Keratinocyte (primary cell): ENCODE measurements at regions not wholly inside any gene's neighbourhood (a gene's known extent, or its start where the extent isn't known, plus 50 kb on each side); places are given as distances from the start of the nearest gene placed in this dataset.

ENCODE experiments used
- DNase-seq: peaks from one replicate; pipeline ENCODE4 v3.0.0-alpha.2; 2011; ENCODE audit warnings: low read depth, missing footprints, low spot score
- FAIRE-seq: peaks from 2 replicates; lab custom pipeline; 2011; peaks lifted over from hg19 to GRCh38; lab: Jason Lieb, UNC
- H2AFZ ChIP-seq: 2 replicates; pipeline ENCODE4 v1.6.0; 2012; ENCODE audit warnings: low read length, control low read depth, inconsistent platforms; ENCODE audit not compliant: control insufficient read depth
- H3K27ac ChIP-seq: 2 replicates; pipeline ENCODE4 v1.5.1; 2011; ENCODE audit warnings: low read length; ENCODE audit not compliant: control insufficient read depth, insufficient read depth
- H3K27me3 ChIP-seq: 3 replicates; pipeline ENCODE4 v1.6.0; 2011; ENCODE audit warnings: low read length; ENCODE audit not compliant: control insufficient read depth, insufficient read depth; ENCODE audit errors: extremely low read depth
- H3K36me3 ChIP-seq, 2 experiments: 2 replicates in 1 of 2; 3 replicates in 1 of 2; pipeline ENCODE4 v1.5.1; 2011; ENCODE audit warnings: low read length in 2 of 2, mild to moderate bottlenecking in 1 of 2; ENCODE audit not compliant: control insufficient read depth in 2 of 2, insufficient read depth in 2 of 2; ENCODE audit errors: extremely low read depth in 1 of 2
- H3K4me1 ChIP-seq: 3 replicates; pipeline ENCODE4 v1.5.1; 2011; ENCODE audit warnings: low read length; ENCODE audit not compliant: control insufficient read depth, insufficient read depth; ENCODE audit errors: extremely low read depth
- H3K4me2 ChIP-seq: 3 replicates; pipeline ENCODE4 v1.6.0; 2011; ENCODE audit warnings: low read depth, low read length; ENCODE audit not compliant: control insufficient read depth, insufficient read depth; ENCODE audit errors: extremely low read depth
- H3K4me3 ChIP-seq, 3 experiments: fragments of 200-600 bp in 1 of 3; sonication (generic) in 1 of 3; 2 replicates in 2 of 3; 3 replicates in 1 of 3; pipeline ENCODE4 v1.5.1; 2011 to 2016; ENCODE audit warnings: low read length in 3 of 3, mild to moderate bottlenecking in 3 of 3, control low read depth in 2 of 3, inconsistent platforms in 1 of 3, low read depth in 1 of 3, mixed read lengths in 1 of 3, mixed run types in 1 of 3, moderate library complexity in 1 of 3; ENCODE audit not compliant: control insufficient read depth in 2 of 3, insufficient read depth in 2 of 3; ENCODE audit errors: extremely low read depth in 1 of 3
- H3K79me2 ChIP-seq: 2 replicates; pipeline ENCODE4 v1.6.0; 2012; ENCODE audit warnings: low read length; ENCODE audit not compliant: control insufficient read depth, insufficient read depth
- H3K9ac ChIP-seq: 3 replicates; pipeline ENCODE4 v1.6.0; 2011; ENCODE audit warnings: low read length; ENCODE audit not compliant: control insufficient read depth, insufficient read depth; ENCODE audit errors: extremely low read depth
- H3K9me1 ChIP-seq: 3 replicates; pipeline ENCODE4 v1.6.0; 2011; ENCODE audit warnings: low read length; ENCODE audit not compliant: control insufficient read depth, insufficient read depth; ENCODE audit errors: extremely low read depth
- H3K9me3 ChIP-seq: 2 replicates; pipeline ENCODE4 v1.5.1; 2012; ENCODE audit warnings: low read depth, low read length; ENCODE audit not compliant: control insufficient read depth
- H4K20me1 ChIP-seq: 3 replicates; pipeline ENCODE4 v1.6.0; 2011; ENCODE audit warnings: low read length; ENCODE audit not compliant: control insufficient read depth, insufficient read depth; ENCODE audit errors: extremely low read depth
- EZH2 ChIP-seq: IDR thresholded peaks from one replicate; pipeline ENCODE4 v1.6.1; 2012; ENCODE audit warnings: inconsistent platforms, mild to moderate bottlenecking, low read length, moderate library complexity
- dilution Hi-C: fragments of 300-500 bp; cut with MboI; formaldehyde crosslinking; loops from one replicate; pipeline ENCODE4 v1.7.0; 2020; ENCODE audit warnings: low sequenced_read_pairs; ENCODE audit not compliant: extremely low pct_ligation_motif_present
- TF ChIP-seq, protein P1 (sequence below), 3 experiments: IDR thresholded peaks in 1 of 3; conservative IDR thresholded peaks in 1 of 3; optimal IDR thresholded peaks in 1 of 3; 2 replicates in 2 of 3; 3 replicates in 1 of 3; pipeline versions ENCODE3 to v1.5.1; 2011; ENCODE audit warnings: low read length in 3 of 3, mild to moderate bottlenecking in 3 of 3, moderate library complexity in 2 of 3, control low read depth in 1 of 3, inconsistent platforms in 1 of 3; ENCODE audit not compliant: insufficient read depth in 2 of 3; ENCODE audit errors: extremely low read depth in 1 of 3

DNA sequence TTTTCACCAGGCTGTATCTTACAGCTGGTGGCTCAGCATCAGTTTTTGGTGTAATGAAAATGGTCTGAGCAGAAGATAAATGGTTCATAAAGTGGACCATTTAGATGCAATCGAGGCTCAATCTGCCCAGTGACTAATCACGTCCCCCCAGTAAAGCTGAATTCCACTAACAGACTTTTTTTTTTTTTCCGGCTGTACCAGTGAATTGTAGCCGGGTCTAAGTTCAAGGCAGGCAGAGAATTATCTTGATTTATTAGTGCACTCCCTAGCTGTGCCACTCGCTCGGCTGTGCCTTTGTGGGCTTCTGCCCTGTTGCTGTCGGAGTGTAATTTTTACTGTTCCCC lies 215.1 kb upstream of the POU3F3 start:
- H2AFZ ChIP-seq: no peak overlapping the region
- H3K9ac ChIP-seq: no peak overlapping the region
- DNase-seq (no peak), FAIRE-seq (no peak)
- no peaks in the 10 kb centered on the region for H3K79me2 ChIP-seq
- no peaks in the 10 kb centered on the region for H3K9me1 ChIP-seq
- TF ChIP-seq, protein P1, sequence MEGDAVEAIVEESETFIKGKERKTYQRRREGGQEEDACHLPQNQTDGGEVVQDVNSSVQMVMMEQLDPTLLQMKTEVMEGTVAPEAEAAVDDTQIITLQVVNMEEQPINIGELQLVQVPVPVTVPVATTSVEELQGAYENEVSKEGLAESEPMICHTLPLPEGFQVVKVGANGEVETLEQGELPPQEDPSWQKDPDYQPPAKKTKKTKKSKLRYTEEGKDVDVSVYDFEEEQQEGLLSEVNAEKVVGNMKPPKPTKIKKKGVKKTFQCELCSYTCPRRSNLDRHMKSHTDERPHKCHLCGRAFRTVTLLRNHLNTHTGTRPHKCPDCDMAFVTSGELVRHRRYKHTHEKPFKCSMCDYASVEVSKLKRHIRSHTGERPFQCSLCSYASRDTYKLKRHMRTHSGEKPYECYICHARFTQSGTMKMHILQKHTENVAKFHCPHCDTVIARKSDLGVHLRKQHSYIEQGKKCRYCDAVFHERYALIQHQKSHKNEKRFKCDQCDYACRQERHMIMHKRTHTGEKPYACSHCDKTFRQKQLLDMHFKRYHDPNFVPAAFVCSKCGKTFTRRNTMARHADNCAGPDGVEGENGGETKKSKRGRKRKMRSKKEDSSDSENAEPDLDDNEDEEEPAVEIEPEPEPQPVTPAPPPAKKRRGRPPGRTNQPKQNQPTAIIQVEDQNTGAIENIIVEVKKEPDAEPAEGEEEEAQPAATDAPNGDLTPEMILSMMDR (optimal IDR thresholded peaks at IDR 0.05 in 1 of 3, IDR thresholded peaks at IDR 0.05 in 1 of 3, conservative IDR thresholded peaks at IDR 0.05 in 1 of 3; ENCODE audit: extremely low read depth in 1 of 3, insufficient read depth in 2 of 3, low read length in 3 of 3): no peak
- H3K36me3 ChIP-seq: no peaks in the 10 kb centered on the region
- H3K9me3 ChIP-seq: no peaks in the 10 kb centered on the region
- H3K27ac ChIP-seq: no peak overlapping the region
- no peak overlapping the region for H3K4me2 ChIP-seq
- no peaks in the 10 kb centered on the region for H3K4me1 ChIP-seq
- dilution Hi-C loops: no loop called here
- H4K20me1 ChIP-seq: no peaks in the 10 kb centered on the region
- H3K27me3 ChIP-seq: no peaks in the 10 kb centered on the region
- H3K4me3 ChIP-seq: no peak overlapping the region

DNA sequence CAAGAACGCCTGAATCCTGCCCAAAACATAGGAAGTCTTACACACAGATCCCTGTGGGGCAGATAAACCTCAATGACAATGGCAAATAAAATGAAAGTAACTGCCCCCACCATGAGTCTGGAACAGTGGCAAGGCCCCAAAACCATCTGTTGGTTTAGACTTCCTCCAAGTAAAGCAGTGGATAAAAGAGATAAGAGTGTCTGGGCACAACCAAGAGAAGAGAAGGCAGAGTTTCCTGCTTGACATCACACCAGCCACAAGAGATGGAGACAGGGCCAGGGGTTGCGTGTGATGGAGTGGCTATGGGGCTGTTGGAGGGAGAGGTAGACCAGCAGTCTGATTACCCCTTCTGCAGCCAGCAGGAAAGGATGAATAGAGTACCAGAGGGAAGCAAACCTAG lies 212.1 kb upstream of the POU3F3 start:
- Histone ChIP-seq H3K4me1 (no peaks in the 10 kb centered on the region), H3K79me2 (no peaks in the 10 kb centered on the region), H3K27me3 (no peaks in the 10 kb centered on the region), H3K9me1 (no peaks in the 10 kb centered on the region), H3K36me3 (no peaks in the 10 kb centered on the region), H2AFZ (no peak overlapping the region), H3K9me3 (no peaks in the 10 kb centered on the region), H3K4me3 (no peak overlapping the region), H3K9ac (no peak overlapping the region), H4K20me1 (no peaks in the 10 kb centered on the region), H3K27ac (no peak overlapping the region), H3K4me2 (no peak overlapping the region)
- DNase-seq: no peak
- dilution Hi-C loops: no loop called here
- FAIRE-seq: no peak
- no peak for TF ChIP-seq EZH2
- TF ChIP-seq, protein P1 (optimal IDR thresholded peaks at IDR 0.05 in 1 of 3, IDR thresholded peaks at IDR 0.05 in 1 of 3, conservative IDR thresholded peaks at IDR 0.05 in 1 of 3; ENCODE audit: extremely low read depth in 1 of 3, insufficient read depth in 2 of 3, low read length in 3 of 3): no peak
